GM12891 (cell line): ENCODE measurements at regions not wholly inside any gene's neighbourhood (a gene's known extent, or its start where the extent isn't known, plus 50 kb on each side); places are given as distances from the start of the nearest gene placed in this dataset.

Source experiments
- POLR2AphosphoS5 ChIP-seq: IDR thresholded peaks from 2 replicates; pipeline ENCODE4 v1.6.1; 2011; ENCODE audit warnings: low read depth, low read length, control low read depth
- TAF1 ChIP-seq: IDR thresholded peaks from 2 replicates; pipeline ENCODE4 v1.6.1; 2011; ENCODE audit warnings: low read depth, low read length, control low read depth

GRCh38 chr18:41630232-41630886 lies 324.7 kb upstream of the PIK3C3 start:
- TF ChIP-seq POLR2AphosphoS5 (no peak), TAF1 (no peak)
